DND-41 (cell line): ENCODE measurements at regions not wholly inside any gene's neighbourhood (a gene's known extent, or its start where the extent isn't known, plus 50 kb on each side); places are given as distances from the start of the nearest gene placed in this dataset.

Source experiments
- ATAC-seq: fragments of 200-7000 bp; cut with Tn5 transposase; 3 replicates; pipeline ENCODE4 v1.9.1; 2021; ENCODE audit warnings: low read depth; ENCODE audit not compliant: insufficient read depth
- DNase-seq: peaks from one replicate; pipeline ENCODE4 v3.0.0-alpha.2; 2020
- H2AFZ ChIP-seq: 2 replicates; pipeline ENCODE4 v1.6.0; 2012; ENCODE audit warnings: low read depth, low read length
- H3K27ac ChIP-seq: 2 replicates; pipeline ENCODE4 v1.5.1; 2012; ENCODE audit warnings: low read length, inconsistent platforms
- H3K27me3 ChIP-seq: fragments of 200-600 bp; sonication (generic); 2 replicates; pipeline ENCODE4 v1.6.0; 2012; ENCODE audit warnings: low read length, mild to moderate bottlenecking, inconsistent platforms; ENCODE audit not compliant: insufficient read depth, poor library complexity
- H3K36me3 ChIP-seq: 2 replicates; pipeline ENCODE4 v1.5.1; 2012; ENCODE audit warnings: low read length, inconsistent platforms; ENCODE audit not compliant: insufficient read depth
- H3K4me1 ChIP-seq: 2 replicates; pipeline ENCODE4 v1.5.1; 2012; ENCODE audit warnings: mild to moderate bottlenecking, low read length; ENCODE audit not compliant: insufficient read depth
- H3K4me2 ChIP-seq: 2 replicates; pipeline ENCODE4 v1.6.0; 2012; ENCODE audit warnings: mild to moderate bottlenecking, moderate library complexity, low read length, inconsistent platforms; ENCODE audit not compliant: insufficient read depth
- H3K4me3 ChIP-seq, 2 experiments: fragments of 200-600 bp in 1 of 2; shearing (Covaris generic) in 1 of 2; 2 replicates each; pipeline ENCODE4 v1.5.1; 2012 to 2016; ENCODE audit warnings: inconsistent platforms in 2 of 2, low read length in 2 of 2, mild to moderate bottlenecking in 2 of 2, low read depth in 1 of 2, moderate library complexity in 1 of 2
- H3K79me2 ChIP-seq: 2 replicates; pipeline ENCODE4 v1.6.0; 2012; ENCODE audit warnings: low read length, inconsistent platforms; ENCODE audit not compliant: insufficient read depth
- H3K9ac ChIP-seq: 2 replicates; pipeline ENCODE4 v1.6.0; 2012; ENCODE audit warnings: low read depth, mild to moderate bottlenecking, inconsistent platforms, low read length, moderate library complexity
- H3K9me3 ChIP-seq: 2 replicates; pipeline ENCODE4 v1.5.1; 2012; ENCODE audit warnings: low read length, moderate library complexity, mild to moderate bottlenecking, inconsistent platforms; ENCODE audit not compliant: insufficient read depth, severe bottlenecking
- H4K20me1 ChIP-seq: 2 replicates; pipeline ENCODE4 v1.6.0; 2012; ENCODE audit warnings: low read length; ENCODE audit not compliant: insufficient read depth
- CTCF ChIP-seq: IDR thresholded peaks from 2 replicates; pipeline ENCODE4 v1.5.1; 2012; ENCODE audit warnings: borderline replicate concordance, low read length, moderate library complexity, mild to moderate bottlenecking; ENCODE audit not compliant: poor library complexity, severe bottlenecking; ENCODE audit errors: extremely low read depth
- EZH2 ChIP-seq: IDR thresholded peaks from 3 replicates; pipeline ENCODE4 v1.6.1; 2012; ENCODE audit warnings: borderline replicate concordance, low read depth, mild to moderate bottlenecking, moderate library complexity, low read length, inconsistent platforms; ENCODE audit not compliant: severe bottlenecking

GRCh38 chr12:87368259-87368658 lies 660.9 kb downstream of the C12orf50 start:
- DNase-seq, result no peak

DNA sequence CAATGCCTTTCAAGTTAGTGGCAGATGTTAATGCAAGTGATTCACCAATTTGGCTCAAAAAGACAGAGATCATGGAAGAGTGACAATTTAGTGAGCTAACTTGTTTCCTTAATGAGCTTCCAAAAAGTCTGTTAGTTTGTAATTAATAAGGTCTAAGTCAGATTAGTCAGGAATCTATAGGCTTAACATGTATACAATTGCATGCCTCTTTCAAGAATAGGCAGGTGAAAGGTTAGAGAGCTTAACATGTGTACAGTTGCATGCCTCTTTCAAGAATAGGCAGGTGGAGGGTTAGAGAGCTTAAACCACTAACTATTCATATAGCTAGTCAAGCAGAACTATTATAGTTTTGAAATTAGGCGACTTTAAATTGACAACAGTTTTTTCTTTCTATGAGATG lies 663.8 kb downstream of the C12orf50 start:
- no peaks in the 10 kb centered on the region for H3K27me3 ChIP-seq
- no peak overlapping the region for H3K27ac ChIP-seq
- DNase-seq (no peak), ATAC-seq (no peak)
- H3K4me1 ChIP-seq, result no peaks in the 10 kb centered on the region
- no peaks in the 10 kb centered on the region for H3K36me3 ChIP-seq
- peaks cover 4% of the 10 kb centered on the region for H3K9me3 ChIP-seq
- no peak overlapping the region for H3K9ac ChIP-seq
- H3K4me3 ChIP-seq, result no peak overlapping the region
- no peak overlapping the region for H3K4me2 ChIP-seq
- no peaks in the 10 kb centered on the region for H3K79me2 ChIP-seq
- no peak overlapping the region for H2AFZ ChIP-seq
- TF ChIP-seq EZH2 (no peak), CTCF (no peak)
- H4K20me1 ChIP-seq, result no peaks in the 10 kb centered on the region

More at GRCh38 chr12:87368259-87368658, 660.9 kb downstream of the C12orf50 start:
- ATAC-seq, result no peak
- H3K79me2 ChIP-seq, result no peaks in the 10 kb centered on the region
- H3K4me1 ChIP-seq, result no peaks in the 10 kb centered on the region
- H3K27ac ChIP-seq, result no peak overlapping the region
- no peaks in the 10 kb centered on the region for H3K27me3 ChIP-seq
- H4K20me1 ChIP-seq, result no peaks in the 10 kb centered on the region
- H2AFZ ChIP-seq, result no peak overlapping the region
- peaks cover 2% of the 10 kb centered on the region for H3K9me3 ChIP-seq
- no peaks in the 10 kb centered on the region for H3K36me3 ChIP-seq
- H3K4me3 ChIP-seq, result no peak overlapping the region
- TF ChIP-seq CTCF, result no peak
- no peak for TF ChIP-seq EZH2
- no peak overlapping the region for H3K9ac ChIP-seq
- H3K4me2 ChIP-seq, result no peak overlapping the region

DNA sequence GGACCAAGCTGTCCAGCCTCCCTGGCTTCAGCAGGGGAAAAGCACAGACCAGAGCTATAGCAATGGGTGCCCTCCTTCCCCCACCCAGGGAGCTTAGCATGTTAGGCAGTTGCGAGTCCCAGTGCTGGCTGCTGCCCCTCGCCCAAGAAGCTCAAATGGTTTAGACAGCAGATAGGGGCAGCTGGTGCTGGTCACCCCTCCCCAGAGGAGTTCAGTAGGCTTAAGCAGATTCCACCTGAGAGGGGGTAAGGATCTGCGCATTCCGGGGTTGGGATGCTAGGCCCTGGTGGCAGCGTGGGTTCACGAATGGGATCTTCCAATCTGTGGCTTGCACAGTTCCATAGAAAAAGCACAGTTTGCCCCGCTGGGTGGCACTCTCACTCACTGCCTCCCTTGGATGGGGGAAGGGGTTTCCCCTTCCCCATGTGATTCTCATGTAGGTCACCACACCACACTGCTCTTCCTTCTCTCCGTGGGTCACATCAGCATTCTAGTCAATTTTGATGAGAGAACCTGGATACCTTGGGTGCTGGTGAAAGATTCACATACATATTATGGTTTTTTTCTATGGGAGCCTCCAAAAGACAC lies 665.6 kb downstream of the C12orf50 start:
- Histone ChIP-seq H3K9ac (no peak overlapping the region), H3K4me2 (no peak overlapping the region), H3K27ac (no peak overlapping the region), H3K4me3 (no peak overlapping the region), H3K27me3 (no peaks in the 10 kb centered on the region), H3K36me3 (no peaks in the 10 kb centered on the region), H3K4me1 (no peaks in the 10 kb centered on the region), H2AFZ (no peak overlapping the region), H3K9me3 (peaks cover 4% of the 10 kb centered on the region), H4K20me1 (no peaks in the 10 kb centered on the region), H3K79me2 (no peaks in the 10 kb centered on the region)
- ATAC-seq (no peak), DNase-seq (no peak)
- no peak for TF ChIP-seq EZH2
- no peak for TF ChIP-seq CTCF
